Spleen (tissue), 7 donors: ENCODE measurements at regions not wholly inside any gene's neighbourhood (a gene's known extent, or its start where the extent isn't known, plus 50 kb on each side); places are given as distances from the start of the nearest gene placed in this dataset.
"Not testable (repeated sequence)": the region's sequence is repeated elsewhere in the genome, so short reads cannot be mapped to it uniquely, and the experiment has no call there.

Source experiments
- POLR2A ChIP-seq, 3 donors: fragments of 450-650 bp; IDR thresholded peaks; one replicate each; pipeline ENCODE4 v1.5.1; 2017; ENCODE audit warnings: antibody characterized with exemption in 3 of 3, mild to moderate bottlenecking in 1 of 3
- TF ChIP-seq, protein P1 (sequence below), 11 experiments: fragments of 200-600 bp in 7 of 11; fragments of 450-650 bp in 4 of 11; sonication (generic) in 4 of 11; IDR thresholded peaks in 8 of 11; conservative IDR thresholded peaks in 3 of 11; 1 replicate in 7 of 11; 2 replicates in 4 of 11; pipeline versions ENCODE4 v1.4.0 to v1.8.0; 2016 to 2021; ENCODE audit warnings: antibody characterized with exemption in 11 of 11, inconsistent platforms in 4 of 11, mild to moderate bottlenecking in 1 of 11
- donor health status: DM: no; HTN: no; CAD: no; lungs with moderate emphysema.
- donor health status: DM: no; HTN: no; CAD: no.
- donor health status: DM: no; HTN: no; CAD: no.

DNA sequence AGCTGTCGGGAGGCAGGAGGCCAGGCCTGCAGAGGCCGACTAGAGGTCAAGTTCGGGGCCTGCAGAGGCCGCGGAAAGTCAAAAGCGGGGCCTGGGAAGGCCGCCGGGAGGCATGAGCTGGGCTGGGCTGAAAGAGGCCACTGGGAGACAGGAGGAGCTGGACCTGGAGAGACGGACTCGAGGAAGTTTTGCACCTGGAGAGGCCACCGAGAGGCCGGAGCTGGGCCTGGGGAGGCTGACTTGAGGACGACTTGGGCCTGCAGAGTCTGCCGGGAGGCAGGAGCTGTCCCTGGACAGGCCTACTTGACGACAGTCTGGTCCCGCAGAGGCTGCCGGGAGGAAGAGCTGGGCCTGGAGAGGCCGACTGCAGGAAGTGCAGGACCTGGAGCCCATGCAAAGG lies 310.1 kb downstream of the ZNF479 start:
- TF ChIP-seq, protein P1, sequence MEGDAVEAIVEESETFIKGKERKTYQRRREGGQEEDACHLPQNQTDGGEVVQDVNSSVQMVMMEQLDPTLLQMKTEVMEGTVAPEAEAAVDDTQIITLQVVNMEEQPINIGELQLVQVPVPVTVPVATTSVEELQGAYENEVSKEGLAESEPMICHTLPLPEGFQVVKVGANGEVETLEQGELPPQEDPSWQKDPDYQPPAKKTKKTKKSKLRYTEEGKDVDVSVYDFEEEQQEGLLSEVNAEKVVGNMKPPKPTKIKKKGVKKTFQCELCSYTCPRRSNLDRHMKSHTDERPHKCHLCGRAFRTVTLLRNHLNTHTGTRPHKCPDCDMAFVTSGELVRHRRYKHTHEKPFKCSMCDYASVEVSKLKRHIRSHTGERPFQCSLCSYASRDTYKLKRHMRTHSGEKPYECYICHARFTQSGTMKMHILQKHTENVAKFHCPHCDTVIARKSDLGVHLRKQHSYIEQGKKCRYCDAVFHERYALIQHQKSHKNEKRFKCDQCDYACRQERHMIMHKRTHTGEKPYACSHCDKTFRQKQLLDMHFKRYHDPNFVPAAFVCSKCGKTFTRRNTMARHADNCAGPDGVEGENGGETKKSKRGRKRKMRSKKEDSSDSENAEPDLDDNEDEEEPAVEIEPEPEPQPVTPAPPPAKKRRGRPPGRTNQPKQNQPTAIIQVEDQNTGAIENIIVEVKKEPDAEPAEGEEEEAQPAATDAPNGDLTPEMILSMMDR (IDR thresholded peaks at IDR 0.05 in 8 of 11, conservative IDR thresholded peaks at IDR 0.05 in 3 of 11), result not testable (repeated sequence)
- not testable (repeated sequence) for TF ChIP-seq POLR2A (IDR thresholded peaks at IDR 0.05)
